IPS DF 6.9 (cell line): ENCODE measurements at regions not wholly inside any gene's neighbourhood (a gene's known extent, or its start where the extent isn't known, plus 50 kb on each side); places are given as distances from the start of the nearest gene placed in this dataset.

ENCODE experiments used
- DNase-seq: peaks from one replicate; pipeline ENCODE4 v3.0.0-alpha.2; 2013; ENCODE audit warnings: low read depth, low spot score
- H3K27ac ChIP-seq: one replicate; pipeline ENCODE4 v1.5.1; 2013; ENCODE audit warnings: low read length, control low read depth
- H3K27me3 ChIP-seq: 2 replicates; pipeline ENCODE4 v1.6.1; 2013; ENCODE audit warnings: mild to moderate bottlenecking, low read length; ENCODE audit not compliant: control insufficient read depth, insufficient read depth
- H3K36me3 ChIP-seq: 2 replicates; pipeline ENCODE4 v1.6.1; 2013; ENCODE audit warnings: low read length; ENCODE audit not compliant: control insufficient read depth, insufficient read depth
- H3K4me1 ChIP-seq: 2 replicates; pipeline ENCODE4 v1.6.1; 2013; ENCODE audit warnings: low read length; ENCODE audit not compliant: control insufficient read depth, insufficient read depth
- H3K4me3 ChIP-seq: 2 replicates; pipeline ENCODE4 v1.5.1; 2013; ENCODE audit warnings: mild to moderate bottlenecking, low read length
- H3K9me3 ChIP-seq: 2 replicates; pipeline ENCODE4 v1.6.1; 2013; ENCODE audit warnings: low read length, inconsistent platforms; ENCODE audit not compliant: control insufficient read depth, insufficient read depth
- WGBS: extraction: QIAGEN DNeasy Blood & Tissue Kit; methylation state at CpG from one replicate; pipeline ENCODE4 v1.1.7; 2013; ENCODE audit warnings: mixed read lengths, missing lambda C conversion rate; ENCODE audit not compliant: insufficient read length, insufficient coverage; 5-methylcytosine and 5-hydroxymethylcytosine counted together

DNA sequence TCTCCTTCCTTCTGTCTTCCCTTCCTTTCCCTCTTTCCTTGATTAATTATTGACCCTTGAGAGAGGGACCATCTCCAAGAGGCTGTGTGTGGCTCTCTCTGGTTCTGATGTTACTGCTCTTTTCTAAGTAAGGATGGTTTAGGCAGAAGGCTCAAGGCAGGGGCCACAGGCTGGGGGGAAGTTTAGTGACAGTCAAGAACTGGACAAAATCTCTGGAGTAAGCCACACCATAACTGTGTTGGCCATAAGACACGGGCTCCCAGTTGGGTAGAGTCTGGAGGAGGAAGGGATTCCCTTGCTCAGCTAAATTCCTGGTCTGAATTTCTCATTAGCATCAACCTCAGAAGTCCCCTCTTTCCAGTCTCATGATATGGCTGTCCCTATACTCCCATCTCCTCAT lies 74.7 kb downstream of the BUD13 start:
- H3K9me3 ChIP-seq = no peaks in the 10 kb centered on the region
- no peak overlapping the region for H3K4me3 ChIP-seq
- H3K4me1 ChIP-seq = peaks cover 5% of the 10 kb centered on the region
- H3K36me3 ChIP-seq = no peaks in the 10 kb centered on the region
- H3K27me3 ChIP-seq = no peaks in the 10 kb centered on the region
- DNase-seq = no peak
- H3K27ac ChIP-seq = no peak overlapping the region
- WGBS = no CpG with 5 or more reads among the region's 1 CpG

DNA sequence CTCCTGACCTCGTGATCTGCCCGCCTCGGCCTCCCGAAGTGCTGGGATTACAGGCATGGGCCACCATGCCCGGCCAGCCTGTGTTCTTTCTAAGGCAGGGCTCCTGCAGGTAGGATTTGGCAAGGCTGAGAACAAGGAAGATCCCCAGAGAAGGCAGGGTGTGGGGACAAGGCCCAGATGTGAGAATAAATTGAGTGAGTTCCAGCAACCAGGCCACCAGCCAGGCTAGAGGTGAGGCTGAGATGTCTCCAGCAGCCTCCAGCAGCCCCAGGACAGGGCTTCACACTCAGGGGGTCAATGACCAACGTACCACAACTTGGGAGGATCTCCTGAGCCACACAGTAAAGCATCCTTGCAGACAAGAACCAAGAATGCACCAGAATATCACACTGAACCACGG lies 75.1 kb downstream of the BUD13 start:
- Histone ChIP-seq H3K4me3 (no peak overlapping the region), H3K27ac (no peak overlapping the region), H3K36me3 (no peaks in the 10 kb centered on the region), H3K4me1 (peaks cover 3% of the 10 kb centered on the region), H3K9me3 (no peaks in the 10 kb centered on the region), H3K27me3 (no peaks in the 10 kb centered on the region)
- no peak for DNase-seq
- no CpG with 5 or more reads among the region's 7 CpGs for WGBS

DNA sequence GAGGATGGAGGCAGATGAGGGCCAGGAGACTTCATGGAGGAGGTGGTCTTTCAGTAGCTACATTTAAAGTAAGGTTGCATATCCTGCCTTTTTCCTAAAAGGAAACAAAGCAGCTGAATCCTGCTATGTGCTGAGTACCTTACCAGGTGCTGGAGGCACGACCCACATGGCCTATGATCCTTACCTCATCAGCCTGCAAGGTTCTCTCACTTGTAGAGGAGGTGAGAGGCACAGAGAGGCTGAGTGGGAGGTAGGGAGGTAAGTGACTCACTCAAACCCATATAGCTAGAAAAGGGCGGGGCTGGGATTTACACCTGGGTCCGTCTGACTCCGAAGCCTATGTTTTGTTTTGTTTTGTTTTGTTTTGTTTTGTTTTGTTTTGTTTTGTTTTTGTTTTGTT lies 75.8 kb downstream of the BUD13 start:
- H3K36me3 ChIP-seq = no peaks in the 10 kb centered on the region
- H3K4me1 ChIP-seq = peaks cover 3% of the 10 kb centered on the region
- no peaks in the 10 kb centered on the region for H3K9me3 ChIP-seq
- H3K27ac ChIP-seq = no peak overlapping the region
- no CpG with 5 or more reads among the region's 4 CpGs for WGBS
- H3K27me3 ChIP-seq = no peaks in the 10 kb centered on the region
- DNase-seq = no peak
- H3K4me3 ChIP-seq = no peak overlapping the region

DNA sequence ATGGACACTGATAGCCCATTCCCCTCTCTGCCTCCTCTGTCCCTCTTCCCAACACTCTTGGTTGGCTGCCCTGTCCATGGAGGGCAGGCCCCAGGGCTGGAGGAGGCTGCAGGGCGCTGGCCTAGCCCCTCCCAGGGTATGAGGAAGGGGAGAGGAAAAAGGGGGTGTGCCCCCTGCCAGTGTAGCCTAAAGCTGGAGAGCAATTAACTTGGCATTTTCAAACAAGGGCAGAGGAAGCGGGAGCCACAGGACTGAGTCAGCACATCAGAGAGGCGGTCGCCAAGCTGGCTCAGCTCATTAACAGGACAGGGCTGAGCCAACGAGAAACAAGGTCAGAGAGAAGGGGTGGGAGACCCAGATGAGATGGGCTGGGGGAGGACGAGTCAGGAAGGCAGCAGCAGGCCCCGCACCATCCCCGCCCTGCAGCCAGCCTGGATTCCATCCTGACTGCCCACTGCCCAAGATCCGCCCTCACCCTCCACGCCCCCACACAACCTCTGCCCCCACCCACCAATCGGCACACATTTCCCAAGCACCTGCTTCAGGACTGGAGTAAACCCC lies 76.3 kb downstream of the BUD13 start:
- no peak for DNase-seq
- no peak overlapping the region for H3K27ac ChIP-seq
- WGBS = no CpG with 5 or more reads among the region's 11 CpGs

DNA sequence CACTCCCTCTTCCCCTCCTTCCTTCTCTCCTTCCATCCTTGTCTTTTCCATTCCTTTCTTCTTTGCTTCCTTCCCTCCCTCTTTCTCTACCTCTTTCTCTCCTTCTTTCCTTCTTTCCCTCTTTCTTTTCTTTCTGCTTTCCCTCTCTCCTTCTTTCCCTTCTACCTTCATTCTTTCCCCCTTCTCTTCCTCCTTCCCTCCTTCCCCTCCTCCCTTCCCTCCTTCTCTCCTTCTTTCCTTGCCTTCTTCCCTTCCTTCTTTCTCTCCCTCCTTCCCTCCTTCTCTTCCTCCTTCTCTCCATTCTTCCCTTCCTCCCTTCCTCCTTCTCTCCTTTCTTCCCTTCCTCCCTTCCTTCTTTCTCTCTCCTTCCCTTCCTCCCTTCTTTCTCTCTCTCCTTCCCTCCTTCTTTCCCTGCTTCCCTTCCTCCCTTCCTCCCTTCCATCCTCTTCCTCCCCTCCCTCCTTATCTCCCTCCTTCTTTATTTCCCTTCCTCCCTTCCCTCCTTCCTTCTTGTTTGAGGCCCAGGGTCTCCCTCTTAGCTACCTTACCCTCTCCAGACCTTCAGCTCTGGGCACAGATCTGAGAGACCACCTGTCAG lies 77.0 kb downstream of the BUD13 start:
- no peaks in the 10 kb centered on the region for H3K9me3 ChIP-seq
- no peak for DNase-seq
- H3K4me3 ChIP-seq = no peak overlapping the region
- peaks cover 3% of the 10 kb centered on the region for H3K4me1 ChIP-seq
- H3K36me3 ChIP-seq = no peaks in the 10 kb centered on the region
- no peaks in the 10 kb centered on the region for H3K27me3 ChIP-seq
- H3K27ac ChIP-seq = no peak overlapping the region

More for the DNA sequence above, 76.3 kb downstream of the BUD13 start:
- H3K27me3 ChIP-seq = no peaks in the 10 kb centered on the region
- H3K4me3 ChIP-seq = no peak overlapping the region
- H3K4me1 ChIP-seq = peaks cover 3% of the 10 kb centered on the region
- no peaks in the 10 kb centered on the region for H3K9me3 ChIP-seq
- H3K36me3 ChIP-seq = no peaks in the 10 kb centered on the region

DNA sequence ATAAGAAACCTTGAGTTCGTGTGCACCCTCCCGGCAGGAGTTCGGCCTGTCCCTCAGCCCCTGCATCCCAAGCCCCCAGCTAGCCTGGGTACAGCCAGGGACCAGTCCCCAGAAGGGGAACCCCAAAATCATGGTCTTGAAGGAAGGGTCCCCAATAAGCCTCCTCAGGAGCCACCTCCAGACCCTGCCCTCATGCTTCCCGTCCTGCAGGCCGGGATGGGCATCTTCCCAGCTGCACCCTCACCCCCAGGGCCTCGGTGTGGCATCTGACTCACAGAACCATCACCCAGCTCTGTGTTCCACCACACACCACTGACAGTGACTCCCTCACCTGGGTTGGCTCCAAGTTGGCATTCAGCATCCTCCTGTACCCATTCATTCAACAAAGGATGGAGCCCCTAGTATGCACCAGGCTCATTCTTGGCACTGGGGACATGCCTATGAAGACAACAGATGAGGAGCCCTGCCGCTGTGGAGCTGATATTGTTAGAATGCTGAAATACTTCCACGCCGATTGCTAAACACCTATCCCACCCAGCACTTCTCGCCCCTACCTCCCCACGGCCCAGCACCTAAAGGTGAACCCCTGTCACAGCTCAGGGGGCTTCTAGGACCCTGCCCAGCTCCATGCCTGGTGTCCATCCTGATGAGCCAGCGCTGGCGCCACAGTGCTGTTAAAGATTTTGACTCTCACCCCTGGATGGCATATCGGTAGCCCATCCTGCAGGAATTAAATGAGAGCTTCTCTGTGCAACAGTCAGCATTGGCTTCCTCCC lies 77.8 kb downstream of the BUD13 start:
- Histone ChIP-seq H3K36me3 (no peaks in the 10 kb centered on the region), H3K9me3 (no peaks in the 10 kb centered on the region), H3K27ac (no peak overlapping the region), H3K4me3 (no peak overlapping the region), H3K4me1 (peaks cover 3% of the 10 kb centered on the region), H3K27me3 (no peaks in the 10 kb centered on the region)
- WGBS = no CpG with 5 or more reads among the region's 14 CpGs
- DNase-seq = no peak

DNA sequence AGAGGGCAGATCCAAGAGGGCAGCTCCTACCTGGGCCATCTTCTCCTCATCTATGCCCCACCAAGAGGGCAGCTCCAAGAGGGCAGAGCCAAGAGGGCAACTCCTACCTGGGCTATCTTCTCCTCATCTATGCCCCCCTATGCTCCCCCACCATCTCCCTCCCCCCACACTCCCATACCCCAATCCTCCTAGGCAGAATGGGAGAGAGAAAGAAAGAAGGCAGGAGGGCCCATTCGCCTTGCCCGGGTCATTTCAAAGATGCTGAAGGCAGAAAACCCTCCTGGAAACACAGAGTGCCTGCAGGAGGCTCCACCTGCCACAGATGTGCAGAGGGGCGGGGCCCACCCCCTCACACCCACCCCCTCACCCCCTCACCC lies 78.5 kb downstream of the BUD13 start:
- H3K4me1 ChIP-seq = peaks cover 3% of the 10 kb centered on the region
- no peak overlapping the region for H3K4me3 ChIP-seq
- no peaks in the 10 kb centered on the region for H3K36me3 ChIP-seq
- no peaks in the 10 kb centered on the region for H3K27me3 ChIP-seq
- no peaks in the 10 kb centered on the region for H3K9me3 ChIP-seq
- H3K27ac ChIP-seq = no peak overlapping the region
- no CpG with 5 or more reads among the region's 3 CpGs for WGBS
- DNase-seq = no peak

DNA sequence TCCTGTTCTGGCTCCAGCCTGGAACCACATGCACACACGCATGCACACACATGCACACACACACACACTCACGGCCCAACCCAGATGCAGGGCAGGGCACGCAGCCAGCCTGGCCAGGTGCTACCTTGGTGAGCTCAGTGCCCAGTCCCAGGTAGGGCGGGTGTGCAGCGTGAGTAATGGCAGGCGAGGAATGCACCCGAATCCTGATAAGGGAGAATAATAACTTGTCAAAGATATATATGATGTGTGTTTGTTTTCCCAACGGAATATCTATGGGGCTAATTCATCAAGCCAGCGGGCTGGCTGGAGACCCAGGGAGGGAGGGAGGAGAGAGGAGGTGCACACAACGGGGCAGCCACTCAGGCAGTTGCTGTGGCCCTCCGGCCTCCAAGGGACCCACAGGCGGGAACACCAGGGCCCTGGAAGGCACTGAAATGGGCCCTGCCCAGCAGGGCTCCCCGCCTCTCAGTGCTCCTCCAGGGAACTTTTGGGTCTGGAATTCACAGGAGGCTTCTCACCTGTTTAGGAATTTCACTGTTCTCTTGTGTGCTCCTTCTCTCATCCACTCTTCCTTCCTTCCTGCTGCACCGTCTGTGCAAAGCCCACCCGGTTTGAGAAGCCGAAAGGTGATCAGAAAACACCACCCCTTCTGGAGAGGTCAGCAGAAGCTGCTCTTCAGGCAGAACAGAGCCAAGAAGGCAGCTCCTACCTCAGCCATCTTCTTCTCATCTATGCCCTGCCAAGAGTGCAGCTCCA lies 79.0 kb downstream of the BUD13 start:
- H3K4me3 ChIP-seq = no peak overlapping the region
- no peak overlapping the region for H3K27ac ChIP-seq
- H3K4me1 ChIP-seq = peaks cover 3% of the 10 kb centered on the region
- H3K9me3 ChIP-seq = no peaks in the 10 kb centered on the region
- no peaks in the 10 kb centered on the region for H3K27me3 ChIP-seq
- DNase-seq = no peak
- H3K36me3 ChIP-seq = no peaks in the 10 kb centered on the region
- no CpG with 5 or more reads among the region's 16 CpGs for WGBS

DNA sequence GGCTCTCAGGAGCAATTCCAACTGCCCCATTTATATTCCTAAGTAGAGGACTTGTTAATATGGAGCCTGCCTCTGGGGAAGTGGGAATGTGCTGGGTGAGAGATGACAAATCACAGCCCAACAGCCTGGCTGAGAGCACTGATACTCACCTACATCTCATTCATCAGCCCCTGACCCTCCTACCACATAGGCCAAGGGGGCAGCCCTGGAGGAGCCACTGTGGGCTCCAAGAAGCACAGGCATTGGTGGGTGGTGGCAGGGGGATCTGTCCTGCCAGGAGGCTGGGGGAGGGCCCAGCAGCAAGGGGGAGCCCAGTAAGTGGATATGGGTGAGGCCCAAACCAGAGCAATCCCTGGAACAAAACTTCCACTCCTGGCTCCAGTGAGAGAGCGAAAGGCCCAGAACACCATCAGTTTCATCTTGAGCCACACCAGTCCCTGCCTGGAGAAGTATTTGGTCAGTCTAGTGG lies 79.7 kb downstream of the BUD13 start:
- DNase-seq = no peak
- Histone ChIP-seq H3K36me3 (no peaks in the 10 kb centered on the region), H3K4me3 (no peak overlapping the region), H3K9me3 (no peaks in the 10 kb centered on the region), H3K27me3 (no peaks in the 10 kb centered on the region), H3K27ac (no peak overlapping the region), H3K4me1 (peaks cover 7% of the 10 kb centered on the region)
- no CpG with 5 or more reads among the region's 1 CpG for WGBS

DNA sequence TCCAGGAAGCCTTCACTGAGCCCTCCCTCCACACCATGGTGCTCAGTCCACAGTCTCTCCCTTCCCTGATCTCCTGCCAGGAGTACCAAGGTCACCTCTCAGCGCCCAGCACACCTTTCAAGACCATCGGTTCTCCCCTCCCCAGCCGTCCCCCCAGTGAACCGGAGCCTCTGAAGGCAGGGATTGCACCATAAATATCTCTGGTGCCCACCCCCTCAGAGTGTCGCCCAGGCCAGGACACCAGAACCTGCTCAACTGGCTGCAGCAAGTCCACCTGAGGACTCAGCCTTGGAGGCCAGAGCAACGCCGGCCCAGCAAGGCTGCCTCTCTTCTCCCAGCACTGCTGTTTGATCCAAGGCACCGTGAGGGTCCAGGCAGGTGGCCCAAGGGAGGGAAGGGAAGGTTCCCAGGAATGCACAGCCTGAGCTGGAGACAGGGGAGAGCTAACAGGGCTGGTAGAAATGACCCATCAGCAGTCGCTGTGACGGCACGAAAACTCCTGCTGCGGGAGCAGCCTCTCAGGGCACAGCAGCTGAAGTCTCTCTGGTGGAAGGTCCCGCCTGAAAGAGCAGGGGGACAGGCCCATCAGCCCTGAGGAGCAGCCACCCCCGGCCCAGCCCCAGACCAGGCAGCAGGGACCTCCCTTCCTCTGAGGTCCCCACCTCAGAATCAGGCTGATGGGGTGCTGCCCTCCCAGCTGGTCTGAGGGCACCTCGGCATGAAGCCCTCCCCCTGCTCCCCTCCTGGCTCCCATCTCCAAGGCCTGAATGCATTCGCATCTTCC lies 80.3 kb downstream of the BUD13 start:
- no peak overlapping the region for H3K27ac ChIP-seq
- no peaks in the 10 kb centered on the region for H3K36me3 ChIP-seq
- peaks cover 11% of the 10 kb centered on the region for H3K4me1 ChIP-seq
- no peak for DNase-seq
- H3K9me3 ChIP-seq = no peaks in the 10 kb centered on the region
- H3K27me3 ChIP-seq = no peaks in the 10 kb centered on the region
- H3K4me3 ChIP-seq = no peak overlapping the region
- WGBS = no CpG with 5 or more reads among the region's 16 CpGs
